Hepatocyte (in vitro differentiated cells): ENCODE measurements at regions not wholly inside any gene's neighbourhood (a gene's known extent, or its start where the extent isn't known, plus 50 kb on each side); places are given as distances from the start of the nearest gene placed in this dataset.
"Not testable (repeated sequence)": the region's sequence is repeated elsewhere in the genome, so short reads cannot be mapped to it uniquely, and the experiment has no call there.

ENCODE experiments used
- EZH2 ChIP-seq: fragments of 200-600 bp; sonication (generic); IDR thresholded peaks from 2 replicates; pipeline ENCODE4 v1.6.1; 2016; ENCODE audit warnings: antibody characterized with exemption, mild to moderate bottlenecking, borderline replicate concordance
- TF ChIP-seq, protein P1 (sequence below): fragments of 200-600 bp; sonication (generic); IDR thresholded peaks from 2 replicates; pipeline ENCODE4 v1.5.1; 2016; ENCODE audit warnings: antibody characterized with exemption, mild to moderate bottlenecking; ENCODE audit not compliant: poor library complexity

DNA sequence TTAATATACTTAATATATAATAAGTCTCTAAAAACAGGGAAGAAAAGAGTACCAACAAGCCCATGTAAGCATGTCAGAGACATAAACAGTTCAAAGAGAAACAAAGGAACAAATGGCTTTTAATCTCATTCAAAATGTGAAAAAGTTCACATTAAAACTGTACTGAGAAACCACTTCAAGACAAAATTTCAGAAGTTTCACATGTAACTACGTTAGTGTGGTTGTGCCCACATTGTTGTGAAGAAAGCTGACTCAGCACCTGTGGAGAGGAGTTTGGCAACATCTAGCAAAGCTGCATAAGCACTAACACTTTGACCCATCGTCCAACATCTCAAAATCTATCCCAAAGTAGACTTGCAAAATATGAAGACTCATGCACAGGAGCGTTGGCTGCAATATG, 82.6 kb downstream of the NAPG start:
- TF ChIP-seq, protein P1, sequence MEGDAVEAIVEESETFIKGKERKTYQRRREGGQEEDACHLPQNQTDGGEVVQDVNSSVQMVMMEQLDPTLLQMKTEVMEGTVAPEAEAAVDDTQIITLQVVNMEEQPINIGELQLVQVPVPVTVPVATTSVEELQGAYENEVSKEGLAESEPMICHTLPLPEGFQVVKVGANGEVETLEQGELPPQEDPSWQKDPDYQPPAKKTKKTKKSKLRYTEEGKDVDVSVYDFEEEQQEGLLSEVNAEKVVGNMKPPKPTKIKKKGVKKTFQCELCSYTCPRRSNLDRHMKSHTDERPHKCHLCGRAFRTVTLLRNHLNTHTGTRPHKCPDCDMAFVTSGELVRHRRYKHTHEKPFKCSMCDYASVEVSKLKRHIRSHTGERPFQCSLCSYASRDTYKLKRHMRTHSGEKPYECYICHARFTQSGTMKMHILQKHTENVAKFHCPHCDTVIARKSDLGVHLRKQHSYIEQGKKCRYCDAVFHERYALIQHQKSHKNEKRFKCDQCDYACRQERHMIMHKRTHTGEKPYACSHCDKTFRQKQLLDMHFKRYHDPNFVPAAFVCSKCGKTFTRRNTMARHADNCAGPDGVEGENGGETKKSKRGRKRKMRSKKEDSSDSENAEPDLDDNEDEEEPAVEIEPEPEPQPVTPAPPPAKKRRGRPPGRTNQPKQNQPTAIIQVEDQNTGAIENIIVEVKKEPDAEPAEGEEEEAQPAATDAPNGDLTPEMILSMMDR: not testable (repeated sequence)
- not testable (repeated sequence) for TF ChIP-seq EZH2
